ENCODE measurements at regions not wholly inside any gene's neighbourhood (a gene's known extent, or its start where the extent isn't known, plus 50 kb on each side); places are given as distances from the start of the nearest gene placed in this dataset.
"Not testable (repeated sequence)": the region's sequence is repeated elsewhere in the genome, so short reads cannot be mapped to it uniquely, and the experiment has no call there.

DNA sequence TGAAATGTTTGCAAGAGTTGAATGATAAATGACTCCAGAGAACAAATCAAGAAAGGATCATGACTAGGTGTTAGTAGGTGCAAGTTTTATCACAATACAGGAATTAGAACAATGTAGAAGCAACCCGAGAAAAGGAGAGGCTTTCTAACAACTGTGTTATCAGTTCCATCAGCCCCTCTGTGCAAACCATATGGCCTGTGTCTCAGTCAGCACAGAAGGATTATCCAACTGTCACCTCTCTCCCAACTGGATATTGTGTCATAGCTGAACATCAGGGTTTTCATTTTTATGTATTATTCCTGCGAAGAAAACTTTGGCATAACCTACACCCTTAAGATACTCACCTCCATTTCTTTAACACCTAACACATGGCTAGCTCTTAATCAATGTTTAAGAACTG, 321.6 kb upstream of the RND3 start:
- Mint-ChIP-seq H3K27ac (no peak overlapping the region), H3K4me1 (no peaks in the 10 kb centered on the region)

DNA sequence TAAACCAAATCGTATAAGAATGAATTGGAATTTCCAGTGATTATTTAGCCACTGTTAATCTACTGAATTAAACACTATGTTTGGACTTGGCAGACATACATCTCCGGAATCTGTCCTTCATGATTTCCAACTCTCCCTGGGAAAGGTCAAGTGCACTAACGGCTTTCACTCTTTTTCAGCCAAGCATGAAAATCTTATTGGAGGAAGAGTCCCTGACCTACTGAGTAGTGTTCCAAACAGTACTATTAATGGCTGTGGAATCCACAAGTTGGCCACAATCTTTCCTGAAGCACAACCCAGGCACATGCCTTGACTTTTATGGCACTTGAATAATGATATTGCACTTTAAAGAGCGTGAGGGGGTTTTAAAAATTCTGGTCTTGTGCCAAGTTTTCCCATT, 318.9 kb upstream of the RND3 start:
- H3K9me3 Mint-ChIP-seq, result peaks cover 3% of the 10 kb centered on the region
- H3K27ac Mint-ChIP-seq, result no peak overlapping the region
- H3K36me3 Mint-ChIP-seq, result no peaks in the 10 kb centered on the region
- H3K4me3 Mint-ChIP-seq, result no peak overlapping the region
- no peak for DNase-seq (ENCODE audit: low spot score in 2 of 2)
- ATAC-seq, result no peak
- H3K4me1 Mint-ChIP-seq, result no peaks in the 10 kb centered on the region

More for the DNA sequence above, 321.6 kb upstream of the RND3 start:
- no peak overlapping the region for H3K4me3 Mint-ChIP-seq
- ATAC-seq (no peak), DNase-seq (ENCODE audit: low spot score in 2 of 2) (no peak)
- no peaks in the 10 kb centered on the region for H3K36me3 Mint-ChIP-seq
- H3K9me3 Mint-ChIP-seq, result no peaks in the 10 kb centered on the region

DNA sequence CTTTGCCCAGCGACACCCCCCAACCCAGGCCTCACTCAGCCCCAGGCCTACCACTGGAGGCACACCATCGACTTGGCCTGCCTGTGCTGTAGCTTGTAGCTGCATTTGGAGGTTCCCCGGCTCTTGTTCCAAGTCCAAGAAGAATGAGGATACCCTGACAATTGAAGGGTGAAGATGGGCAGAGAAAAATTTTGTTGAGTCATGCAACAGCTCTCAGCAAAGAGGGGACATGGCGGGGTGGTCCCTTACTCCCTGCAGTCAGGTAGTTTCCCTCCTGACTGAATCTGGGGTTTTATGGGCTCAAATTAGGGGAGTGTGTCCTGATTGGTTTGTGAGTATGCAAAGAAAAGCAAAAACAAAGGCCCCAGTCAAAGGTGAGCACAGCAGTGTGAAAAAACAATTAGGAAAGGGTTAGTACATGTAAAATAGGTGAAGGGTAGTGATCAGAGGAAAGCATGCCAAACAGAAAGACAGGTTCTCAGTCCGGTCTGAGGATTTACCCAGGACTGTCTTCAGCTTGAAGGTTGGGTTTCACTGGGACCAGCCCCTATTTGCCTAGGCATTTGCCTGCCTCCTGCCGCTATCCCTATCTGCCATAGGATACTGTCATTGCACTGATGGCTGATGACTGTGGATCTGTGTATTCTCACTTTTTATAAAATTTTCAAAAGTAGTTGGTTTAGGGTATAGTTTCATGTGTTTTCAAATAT, 316.4 kb upstream of the RND3 start:
- Mint-ChIP-seq H3K4me1 (no peaks in the 10 kb centered on the region), H3K27ac (no peak overlapping the region), H3K4me3 (no peak overlapping the region), H3K36me3 (no peaks in the 10 kb centered on the region), H3K9me3 (peaks cover 3% of the 10 kb centered on the region)
- ATAC-seq (no peak), DNase-seq (ENCODE audit: low spot score in 2 of 2) (no peak)

DNA sequence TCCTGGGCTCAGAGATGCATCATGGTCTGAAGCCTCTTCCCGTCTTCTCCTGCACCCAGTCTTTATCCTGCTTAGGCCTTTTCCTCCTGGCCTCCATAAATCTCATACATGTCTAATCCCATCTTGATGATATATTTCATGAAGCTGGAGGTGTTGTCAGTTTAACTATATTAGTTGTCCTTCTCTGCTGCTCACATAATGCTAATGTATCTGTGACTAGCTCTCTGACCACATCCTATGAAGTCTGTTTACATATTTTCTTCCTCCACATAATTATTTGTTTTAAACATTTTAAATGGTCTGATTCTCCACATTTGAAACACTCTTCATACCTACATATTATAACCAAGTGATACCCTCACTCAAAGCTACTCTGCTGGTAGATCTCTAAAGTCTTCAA, 315.2 kb upstream of the RND3 start:
- Mint-ChIP-seq H3K4me1 (no peaks in the 10 kb centered on the region), H3K9me3 (peaks cover 3% of the 10 kb centered on the region), H3K27ac (no peak overlapping the region), H3K4me3 (no peak overlapping the region), H3K36me3 (no peaks in the 10 kb centered on the region)
- ATAC-seq (no peak), DNase-seq (ENCODE audit: low spot score in 2 of 2) (no peak)

DNA sequence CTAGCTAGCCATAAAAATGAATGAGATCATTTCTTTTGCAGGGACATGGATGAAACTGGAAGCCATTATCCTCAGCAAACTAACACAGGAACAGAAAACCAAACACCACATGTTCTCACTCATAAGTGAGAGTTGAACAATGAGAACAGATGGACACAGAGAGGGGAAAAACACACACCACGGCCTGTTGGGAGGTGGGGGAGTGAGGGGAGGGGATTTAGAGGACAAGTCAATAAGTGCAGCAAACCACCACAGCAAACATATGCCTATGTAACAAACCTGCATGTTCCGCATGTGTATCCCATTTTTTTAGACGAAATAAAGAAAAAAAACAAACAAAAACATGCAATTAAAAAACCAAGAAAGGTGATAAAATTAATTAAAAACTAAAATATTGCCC, 308.8 kb upstream of the RND3 start:
- H3K36me3 Mint-ChIP-seq; H3K4me3 Mint-ChIP-seq; H3K27ac Mint-ChIP-seq; ATAC-seq; DNase-seq (ENCODE audit: low spot score in 2 of 2); H3K9me3 Mint-ChIP-seq; H3K4me1 Mint-ChIP-seq: not testable (repeated sequence)

DNA sequence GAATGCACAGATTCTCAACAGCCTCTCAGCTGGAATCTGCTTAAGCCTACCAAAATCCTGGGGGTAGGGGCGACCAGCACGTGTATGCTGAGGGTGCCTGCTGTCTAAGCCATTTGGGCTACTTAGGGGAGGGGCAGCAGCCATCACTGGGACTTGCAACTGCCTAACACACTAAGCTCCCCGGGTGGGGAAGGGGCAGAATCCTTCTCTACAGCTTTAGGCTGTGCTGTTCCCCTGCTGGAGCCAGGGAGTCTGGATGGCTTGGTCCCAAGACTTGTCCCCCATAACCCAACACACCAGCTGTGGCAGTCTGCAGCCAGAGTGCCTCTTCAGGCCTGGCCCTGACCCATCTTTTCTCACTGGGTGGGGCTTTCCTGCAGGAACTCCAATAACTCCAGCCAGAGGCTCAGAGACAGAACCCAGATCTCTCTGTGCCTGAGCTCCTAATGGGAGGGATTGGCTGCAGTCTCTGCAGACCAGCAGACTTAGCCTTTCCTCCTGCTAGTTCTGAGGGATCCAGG, 305.4 kb upstream of the RND3 start:
- DNase-seq (ENCODE audit: low spot score in 2 of 2), result no peak
- Mint-ChIP-seq H3K4me3 (no peak overlapping the region), H3K27ac (no peak overlapping the region), H3K36me3 (no peaks in the 10 kb centered on the region), H3K9me3 (peaks cover 4% of the 10 kb centered on the region), H3K4me1 (no peaks in the 10 kb centered on the region)
- ATAC-seq, result no peak

DNA sequence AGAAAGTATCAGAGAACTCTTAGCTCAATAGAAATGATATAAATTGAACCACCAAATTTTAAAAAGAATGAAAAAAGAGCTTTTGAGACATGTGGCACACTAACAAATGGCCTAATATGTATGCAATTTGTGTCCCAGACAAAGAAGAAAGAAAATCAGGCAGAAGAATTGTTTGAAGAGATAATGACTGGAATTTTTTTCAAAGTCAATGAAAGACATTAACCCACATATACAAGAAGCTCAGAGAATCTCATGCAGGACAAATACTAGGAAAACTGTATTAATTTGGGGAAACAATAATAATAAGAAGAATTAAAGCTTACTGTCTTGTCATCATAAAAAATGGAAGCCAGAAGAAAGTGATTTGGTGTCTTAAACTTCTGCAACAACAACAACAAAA, 304.1 kb upstream of the RND3 start:
- Mint-ChIP-seq H3K4me3 (no peak overlapping the region), H3K27ac (no peak overlapping the region), H3K36me3 (no peaks in the 10 kb centered on the region), H3K4me1 (no peaks in the 10 kb centered on the region), H3K9me3 (peaks cover 4% of the 10 kb centered on the region)
- DNase-seq (ENCODE audit: low spot score in 2 of 2) (no peak), ATAC-seq (no peak)

DNA sequence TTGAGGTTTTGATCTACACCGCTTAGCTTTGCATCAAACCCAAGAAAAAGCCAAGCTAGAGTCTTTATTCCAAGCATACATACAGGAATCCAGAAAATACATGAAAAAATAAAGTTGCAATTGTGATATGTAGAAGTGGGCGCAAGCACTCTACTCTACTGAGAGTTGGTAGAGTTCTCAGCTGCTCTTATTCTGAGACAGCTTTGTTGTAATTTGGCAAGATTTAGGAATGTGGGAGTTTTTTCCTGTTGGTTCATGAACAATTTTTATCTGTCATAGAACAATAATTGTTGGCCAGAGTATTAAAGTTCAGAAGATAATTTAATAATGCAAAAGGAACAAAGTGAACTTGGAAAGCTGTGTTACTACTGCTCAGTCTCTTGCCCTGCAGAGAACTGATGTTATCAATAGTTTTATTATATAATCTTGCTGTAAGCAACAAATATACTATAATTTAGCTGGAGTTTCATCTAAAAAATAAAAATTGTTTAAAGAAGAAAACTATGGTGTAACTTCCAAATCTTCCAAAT, 302.0 kb upstream of the RND3 start:
- ATAC-seq (no peak), DNase-seq (ENCODE audit: low spot score in 2 of 2) (no peak)
- Mint-ChIP-seq H3K4me1 (no peaks in the 10 kb centered on the region), H3K36me3 (no peaks in the 10 kb centered on the region), H3K27ac (no peak overlapping the region), H3K4me3 (no peak overlapping the region), H3K9me3 (peaks cover 4% of the 10 kb centered on the region)

DNA sequence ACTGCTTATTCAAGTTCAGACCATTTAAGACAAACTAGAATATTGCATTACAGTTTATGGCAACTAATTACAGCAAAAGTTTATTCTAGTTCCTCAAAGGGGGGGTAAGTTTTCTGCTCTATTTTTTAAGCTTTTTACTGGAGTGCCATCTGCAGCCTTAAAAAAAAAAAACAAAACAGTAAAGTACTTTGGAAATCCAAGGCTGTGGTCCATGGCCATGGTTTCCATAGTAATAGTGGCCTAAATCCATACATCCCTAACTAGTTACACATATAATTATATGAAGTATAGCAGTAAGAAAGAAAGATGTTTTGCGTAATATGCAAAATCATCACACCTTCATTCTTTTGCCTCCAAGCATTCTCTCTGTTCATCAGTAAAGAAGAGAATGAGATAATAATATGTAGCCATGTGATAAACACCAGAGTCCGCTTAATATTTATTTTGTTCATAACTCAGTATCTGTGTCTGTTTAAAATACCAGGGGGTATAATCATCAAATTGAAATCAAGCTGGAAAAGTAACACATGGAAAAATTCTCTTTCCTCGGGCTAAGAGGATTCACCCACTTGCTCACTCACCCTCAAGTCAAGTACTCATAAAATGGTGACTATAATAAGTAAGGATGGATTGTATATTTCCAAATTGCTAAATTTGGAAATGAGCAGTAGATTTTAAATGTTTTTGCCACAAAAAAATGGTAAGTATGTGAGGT, 301.1 kb upstream of the RND3 start:
- Mint-ChIP-seq H3K36me3 (no peaks in the 10 kb centered on the region), H3K9me3 (peaks cover 4% of the 10 kb centered on the region), H3K4me3 (no peak overlapping the region), H3K4me1 (no peaks in the 10 kb centered on the region), H3K27ac (no peak overlapping the region)
- DNase-seq (ENCODE audit: low spot score in 2 of 2) (no peak), ATAC-seq (no peak)

DNA sequence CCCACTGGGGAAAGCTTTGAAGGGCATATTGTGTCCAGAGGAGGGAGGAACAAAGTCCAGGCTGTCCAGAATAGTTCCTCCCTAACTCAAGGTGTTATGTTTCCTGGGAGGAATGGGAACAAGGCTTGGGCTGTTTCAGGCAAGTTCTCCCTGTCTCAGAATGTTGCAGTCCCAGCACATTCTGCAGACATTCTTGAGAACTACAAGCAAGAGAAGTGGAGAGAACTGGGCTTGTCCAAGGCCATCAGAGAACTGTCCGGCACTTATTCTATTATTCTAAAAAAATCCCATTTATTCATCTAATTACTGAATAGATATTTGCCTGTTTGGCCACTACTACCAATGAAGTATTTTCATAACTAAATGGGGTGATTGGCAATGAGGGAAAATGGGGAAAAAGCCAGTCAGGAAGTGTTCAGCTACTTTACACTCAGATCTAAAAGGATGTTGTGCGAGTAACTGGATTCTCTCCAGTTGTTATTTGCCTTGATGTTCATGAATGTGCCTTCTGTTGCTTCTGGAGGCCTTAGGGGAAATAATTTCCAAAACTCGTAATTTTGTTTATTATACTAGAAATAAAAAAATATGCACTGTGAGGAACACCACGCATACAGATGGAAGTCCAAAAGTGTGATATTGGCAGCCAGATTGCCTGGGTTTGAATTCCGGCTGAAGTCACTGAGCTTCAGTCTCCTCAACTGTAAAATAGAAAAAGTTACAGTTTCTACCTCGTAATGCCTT, 300.1 kb upstream of the RND3 start:
- no peak for ATAC-seq
- H3K36me3 Mint-ChIP-seq, result no peaks in the 10 kb centered on the region
- H3K4me1 Mint-ChIP-seq, result no peaks in the 10 kb centered on the region
- no peak for DNase-seq (ENCODE audit: low spot score in 2 of 2)
- H3K9me3 Mint-ChIP-seq, result peaks cover 4% of the 10 kb centered on the region
- H3K4me3 Mint-ChIP-seq, result no peak overlapping the region
- H3K27ac Mint-ChIP-seq, result no peak overlapping the region

DNA sequence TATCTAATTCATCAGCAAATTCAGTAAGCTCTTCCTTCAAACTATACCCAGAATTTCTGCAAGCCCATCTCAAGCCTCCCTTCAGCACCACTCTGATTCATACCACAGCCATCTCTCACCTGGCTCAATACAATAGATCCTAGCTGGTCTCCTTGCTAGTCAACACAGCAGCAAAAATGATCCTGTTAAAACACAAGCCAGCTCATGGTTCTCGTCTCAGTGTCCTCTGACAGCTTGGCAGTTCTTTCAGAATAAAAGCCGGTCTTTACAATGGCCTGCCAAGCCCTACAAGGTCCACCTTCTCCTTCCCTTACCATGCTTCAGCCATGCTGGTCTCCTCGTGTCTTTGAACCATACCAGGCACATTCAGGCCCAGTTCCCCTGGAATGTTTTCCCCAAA, 296.9 kb upstream of the RND3 start:
- H3K4me1 Mint-ChIP-seq, result no peaks in the 10 kb centered on the region
- no peak for DNase-seq (ENCODE audit: low spot score in 2 of 2)
- H3K36me3 Mint-ChIP-seq, result no peaks in the 10 kb centered on the region
- H3K4me3 Mint-ChIP-seq, result no peak overlapping the region
- no peak overlapping the region for H3K27ac Mint-ChIP-seq
- ATAC-seq, result no peak
- H3K9me3 Mint-ChIP-seq, result no peaks in the 10 kb centered on the region

DNA sequence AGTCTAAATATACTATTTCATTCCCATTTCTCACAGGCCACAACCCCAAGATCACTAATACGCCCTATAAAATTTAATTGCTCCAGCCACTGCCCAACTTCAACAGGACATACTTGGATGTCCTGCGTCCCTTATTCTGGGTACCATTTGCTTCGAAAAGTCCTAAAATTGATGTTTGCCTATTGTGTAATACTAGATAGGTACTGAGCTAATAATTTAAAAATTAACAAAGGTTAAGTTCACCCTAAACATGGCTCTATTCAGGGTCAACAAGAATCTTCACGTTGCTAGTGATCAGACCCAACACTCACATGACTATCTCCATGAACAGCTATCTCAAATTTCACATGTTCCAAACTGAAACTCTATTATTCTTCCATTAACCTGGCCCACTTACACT, 296.4 kb upstream of the RND3 start:
- ATAC-seq (no peak), DNase-seq (ENCODE audit: low spot score in 2 of 2) (no peak)
- H3K9me3 Mint-ChIP-seq, result no peaks in the 10 kb centered on the region
- H3K4me3 Mint-ChIP-seq, result no peak overlapping the region
- H3K36me3 Mint-ChIP-seq, result no peaks in the 10 kb centered on the region
- no peaks in the 10 kb centered on the region for H3K4me1 Mint-ChIP-seq
- H3K27ac Mint-ChIP-seq, result no peak overlapping the region

DNA sequence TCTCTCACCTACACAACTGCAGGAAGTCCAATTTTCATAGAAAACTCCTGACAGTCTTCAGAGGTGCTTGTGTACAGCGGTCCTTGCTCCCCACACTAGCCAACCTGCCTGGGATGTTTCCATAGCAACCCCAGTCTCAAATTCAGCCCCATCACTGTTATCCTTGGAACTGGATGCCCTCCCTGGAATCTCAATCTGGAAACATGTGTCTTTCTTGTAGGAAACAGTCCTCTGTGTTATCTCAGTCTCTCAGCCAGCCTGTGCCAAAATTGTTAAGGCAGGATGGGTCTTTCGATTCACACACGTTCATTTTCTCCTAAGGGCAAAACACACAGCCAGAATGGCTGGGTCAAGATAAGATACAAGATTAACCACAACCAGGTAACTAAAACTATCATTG, 295.5 kb upstream of the RND3 start:
- no peak for ATAC-seq
- Mint-ChIP-seq H3K4me3 (no peak overlapping the region), H3K4me1 (no peaks in the 10 kb centered on the region), H3K36me3 (no peaks in the 10 kb centered on the region), H3K27ac (no peak overlapping the region), H3K9me3 (no peaks in the 10 kb centered on the region)
- no peak for DNase-seq (ENCODE audit: low spot score in 2 of 2)

DNA sequence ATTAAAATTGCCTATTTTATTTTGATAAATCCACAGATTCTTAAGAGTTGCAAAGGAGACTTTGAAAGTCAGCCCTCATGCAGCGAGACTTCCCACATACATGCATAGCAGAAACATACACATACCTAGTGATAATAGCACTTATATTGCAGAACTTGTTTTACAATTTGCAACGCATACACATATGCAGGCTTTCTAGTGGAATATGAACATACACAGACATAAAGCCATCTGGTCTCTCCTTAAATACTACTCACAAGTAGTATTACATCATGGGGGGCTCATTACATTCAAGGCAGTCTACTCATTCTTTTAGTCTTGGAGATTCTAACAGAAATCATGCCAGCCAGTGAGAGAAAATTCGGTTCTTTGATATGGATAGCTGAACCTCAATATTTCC, 295.1 kb upstream of the RND3 start:
- Mint-ChIP-seq H3K4me1 (no peaks in the 10 kb centered on the region), H3K27ac (no peak overlapping the region), H3K9me3 (no peaks in the 10 kb centered on the region), H3K36me3 (no peaks in the 10 kb centered on the region), H3K4me3 (no peak overlapping the region)
- DNase-seq (ENCODE audit: low spot score in 2 of 2) (no peak), ATAC-seq (no peak)

DNA sequence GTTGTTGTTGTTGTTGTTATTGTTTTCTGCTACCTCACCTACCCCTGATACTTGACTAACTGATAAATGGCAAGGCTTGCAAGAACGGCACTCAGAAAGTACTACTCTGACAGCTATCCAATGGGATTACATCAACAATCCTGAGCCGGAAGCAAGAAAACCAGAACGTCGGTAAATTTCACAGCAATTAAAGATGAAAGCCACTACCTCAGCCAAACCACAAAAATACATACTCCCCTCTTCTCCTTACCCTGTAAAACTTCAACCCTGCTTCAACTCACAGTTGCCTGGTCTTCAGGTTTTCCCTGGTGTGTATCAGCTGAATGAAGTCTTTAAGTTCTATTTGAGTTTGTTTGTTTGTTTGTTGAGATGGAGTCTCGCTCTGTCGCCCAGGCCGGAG, 293.7 kb upstream of the RND3 start:
- H3K4me1 Mint-ChIP-seq, result no peaks in the 10 kb centered on the region
- H3K36me3 Mint-ChIP-seq, result no peaks in the 10 kb centered on the region
- no peaks in the 10 kb centered on the region for H3K9me3 Mint-ChIP-seq
- no peak overlapping the region for H3K4me3 Mint-ChIP-seq
- DNase-seq (ENCODE audit: low spot score in 2 of 2), result no peak
- H3K27ac Mint-ChIP-seq, result no peak overlapping the region
- ATAC-seq, result no peak
